ENCODE measurements at regions not wholly inside any gene's neighbourhood (a gene's known extent, or its start where the extent isn't known, plus 50 kb on each side); places are given as distances from the start of the nearest gene placed in this dataset.

- H3K4me3 ChIP-seq (ENCODE audit: control insufficient read depth, low read depth, low read length), result no peak overlapping the region
- DNase-seq (ENCODE audit: low read depth), result no peak
- TF ChIP-seq CTCF (IDR thresholded peaks at IDR 0.05; ENCODE audit: control insufficient read depth, insufficient read depth, low read depth, low read length, missing control alignments), result no peak
These were observed 80.1 kb upstream of the ZNF469 start for GRCh38 chr16:88302666-88303065.

GRCh38 chr16:88303405-88303804 lies 79.4 kb upstream of the ZNF469 start:
- no peak overlapping the region for H3K4me3 ChIP-seq (ENCODE audit: control insufficient read depth, low read depth, low read length)
- TF ChIP-seq CTCF (IDR thresholded peaks at IDR 0.05; ENCODE audit: control insufficient read depth, insufficient read depth, low read depth, low read length, missing control alignments), result no peak
- DNase-seq (ENCODE audit: low read depth), result no peak

GRCh38 chr16:88303890-88304819 lies 78.6 kb upstream of the ZNF469 start:
- DNase-seq (ENCODE audit: low read depth), result peak; percentile 94
- TF ChIP-seq CTCF (IDR thresholded peaks at IDR 0.05; ENCODE audit: control insufficient read depth, insufficient read depth, low read depth, low read length, missing control alignments), result no peak
- no peak overlapping the region; the same call in 1 of the 2 replicates for H3K4me3 ChIP-seq (ENCODE audit: control insufficient read depth, low read depth, low read length)

DNA sequence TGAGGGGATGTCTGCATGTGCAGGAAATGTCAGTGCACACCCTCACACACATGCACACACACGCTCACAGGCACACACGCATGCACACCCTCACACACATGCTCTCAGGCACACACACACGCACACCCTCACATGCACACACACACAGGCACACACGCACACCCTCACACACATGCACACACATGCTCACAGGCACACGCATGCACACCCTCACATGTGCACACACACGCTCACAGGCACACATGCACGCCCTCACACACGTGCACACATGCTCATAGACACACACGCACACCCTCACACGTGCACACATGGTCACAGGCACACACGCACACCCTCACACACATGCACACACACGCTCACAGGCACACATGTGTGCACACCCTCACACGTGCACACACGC lies 77.6 kb upstream of the ZNF469 start:
- no peak for TF ChIP-seq CTCF (IDR thresholded peaks at IDR 0.05; ENCODE audit: control insufficient read depth, insufficient read depth, low read depth, low read length, missing control alignments)
- no peak overlapping the region for H3K4me3 ChIP-seq (ENCODE audit: control insufficient read depth, low read depth, low read length)

DNA sequence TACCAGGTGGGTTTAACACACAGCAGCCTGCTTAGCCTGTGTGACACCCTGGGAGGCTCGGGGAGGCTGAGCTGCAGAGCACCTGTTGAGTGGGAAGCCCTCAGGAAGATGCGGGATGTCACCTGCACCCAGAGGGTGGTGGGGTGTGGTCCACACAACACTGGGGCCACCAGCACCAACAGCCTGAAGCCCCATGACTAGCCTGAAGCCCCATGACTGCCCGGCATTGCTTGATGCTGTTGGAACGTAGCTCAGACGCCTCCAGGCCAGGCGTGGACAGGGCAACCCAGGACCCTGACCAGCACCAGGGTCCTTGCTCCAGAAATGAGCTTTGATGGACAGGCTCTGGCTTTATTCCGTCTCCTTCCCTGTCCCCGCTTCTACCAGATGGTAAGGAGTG lies 76.3 kb upstream of the ZNF469 start:
- no peak for TF ChIP-seq CTCF (IDR thresholded peaks at IDR 0.05; ENCODE audit: control insufficient read depth, insufficient read depth, low read depth, low read length, missing control alignments)
- DNase-seq (ENCODE audit: low read depth), result no peak
- no peak overlapping the region for H3K4me3 ChIP-seq (ENCODE audit: control insufficient read depth, low read depth, low read length)

More for the DNA sequence above, 77.6 kb upstream of the ZNF469 start:
- no peak for DNase-seq (ENCODE audit: low read depth)

DNA sequence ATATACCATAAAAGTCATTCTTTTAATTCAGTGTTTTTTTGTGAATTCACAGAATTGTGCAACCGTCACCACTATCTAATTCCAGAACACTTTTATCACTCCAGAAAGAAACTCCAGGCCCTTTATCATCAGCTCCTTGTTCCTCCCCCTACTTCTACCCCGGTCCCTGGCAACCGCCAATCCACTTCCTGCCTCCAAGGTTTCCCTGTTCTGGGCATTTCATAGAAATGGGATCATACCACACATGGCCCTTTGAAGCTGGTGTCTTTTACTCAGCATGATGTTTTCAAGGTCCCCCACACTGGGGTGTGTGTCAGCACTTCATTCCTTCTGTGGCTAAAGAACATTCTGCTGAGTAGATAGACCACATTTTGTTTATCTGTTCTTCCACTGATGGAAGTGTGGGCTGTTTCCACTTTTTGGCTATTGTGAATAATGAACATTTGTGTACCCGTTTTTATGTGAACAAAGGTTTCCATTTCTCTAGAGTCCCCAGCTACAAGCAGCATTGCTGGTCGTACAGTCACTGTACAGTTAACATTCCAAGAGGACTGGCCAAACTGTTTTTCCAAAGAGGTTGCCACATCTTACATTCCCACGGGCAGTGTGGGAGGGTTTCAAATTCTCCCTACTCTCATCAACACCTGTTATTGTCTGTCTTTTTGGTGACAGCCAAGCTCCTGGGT lies 75.8 kb upstream of the ZNF469 start:
- DNase-seq (ENCODE audit: low read depth), result peak; percentile 86
- no peak for TF ChIP-seq CTCF (IDR thresholded peaks at IDR 0.05; ENCODE audit: control insufficient read depth, insufficient read depth, low read depth, low read length, missing control alignments)
- H3K4me3 ChIP-seq (ENCODE audit: control insufficient read depth, low read depth, low read length), result no peak overlapping the region
